ENCODE measurements at regions not wholly inside any gene's neighbourhood (a gene's known extent, or its start where the extent isn't known, plus 50 kb on each side); places are given as distances from the start of the nearest gene placed in this dataset.
A peak's percentile ranks its signal among the peaks of the same experiment; 100 is the strongest.
"Not testable (repeated sequence)": the region's sequence is repeated elsewhere in the genome, so short reads cannot be mapped to it uniquely, and the experiment has no call there.

DNA sequence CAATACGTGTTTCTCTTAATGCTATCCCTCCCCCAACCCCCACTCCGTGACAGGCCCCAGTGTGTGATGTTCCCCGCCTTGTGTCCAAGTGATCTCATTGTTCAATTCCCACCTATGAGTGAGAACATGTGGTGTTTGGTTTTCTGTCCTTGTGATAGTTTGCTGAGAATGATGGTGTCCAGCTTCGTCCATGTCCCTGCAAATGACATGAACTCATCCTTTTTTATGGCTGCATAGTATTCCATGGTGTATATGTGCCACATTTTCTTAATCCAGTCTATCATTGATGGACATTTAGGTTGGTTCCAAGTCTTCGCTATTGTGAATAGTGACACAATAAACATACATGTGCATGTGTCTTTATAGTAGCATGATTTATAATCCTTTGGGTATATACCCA, 52.5 kb downstream of the KIAA0408 start:
- DNase-seq = not testable (repeated sequence)

DNA sequence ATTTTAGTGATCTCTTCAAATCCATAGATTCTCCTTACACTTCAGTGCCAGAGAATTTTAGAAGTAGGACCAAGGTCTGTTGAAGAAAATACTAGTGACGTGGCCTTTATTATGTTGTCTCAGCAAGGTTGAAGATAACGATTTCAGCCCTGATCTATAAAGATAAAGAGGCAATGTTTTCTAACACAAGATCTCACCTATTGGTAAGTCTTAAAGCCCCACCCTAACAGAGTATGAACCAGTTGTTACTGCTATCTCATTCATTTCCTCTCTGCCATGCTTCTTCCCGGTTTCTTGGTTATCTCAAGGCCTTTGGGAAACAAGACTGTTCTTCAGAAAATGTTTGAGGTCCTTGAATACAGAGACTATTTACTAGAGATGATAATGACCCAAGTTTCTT, 53.1 kb downstream of the KIAA0408 start:
- no peak for DNase-seq

DNA sequence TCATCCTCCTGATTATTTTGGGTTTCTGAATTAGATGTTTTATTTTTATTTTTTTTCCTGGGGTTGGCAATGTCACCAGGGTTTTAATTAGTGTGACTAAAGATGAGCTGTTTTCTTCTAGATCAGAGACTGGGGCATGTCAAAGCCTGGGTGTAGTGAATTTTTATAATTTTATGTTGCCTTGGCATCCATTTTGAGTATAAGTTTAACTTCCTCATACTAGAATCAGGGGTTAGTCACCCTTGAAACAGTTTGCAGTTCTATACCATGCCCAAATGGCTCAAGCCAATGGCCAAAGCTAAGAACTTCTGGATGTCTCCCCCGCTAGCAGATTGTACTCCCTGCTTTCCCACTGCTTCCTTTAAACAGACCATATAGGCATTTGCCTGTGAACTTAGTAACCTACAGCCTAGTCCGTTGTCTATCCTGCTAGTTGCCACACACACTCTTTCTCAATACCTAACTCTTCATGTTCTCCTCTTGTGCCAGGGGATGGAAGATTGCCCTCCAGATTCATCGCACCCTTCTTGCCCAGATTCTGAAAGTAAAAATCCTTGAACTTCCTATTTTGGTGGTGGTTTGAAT, 54.5 kb downstream of the KIAA0408 start:
- no peak for DNase-seq

DNA sequence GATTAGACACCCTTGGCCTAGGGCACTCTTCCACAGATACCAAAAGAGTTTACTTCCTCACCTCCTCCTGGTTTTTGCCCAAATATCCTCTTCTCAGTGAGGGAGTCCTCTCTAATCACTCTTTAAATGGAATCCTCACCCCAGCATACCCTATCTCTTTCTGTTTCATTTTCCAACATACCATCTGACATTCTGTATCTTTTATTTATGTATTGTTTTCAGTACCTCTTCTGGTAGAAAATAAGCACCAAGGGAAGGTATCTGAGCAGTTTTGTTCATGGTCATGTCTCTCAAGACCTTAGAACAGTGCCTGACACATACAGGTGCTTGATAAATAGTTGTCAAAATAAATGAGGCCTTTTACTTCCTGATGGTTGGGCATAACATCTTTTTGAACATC, 55.1 kb downstream of the KIAA0408 start:
- no peak for DNase-seq

DNA sequence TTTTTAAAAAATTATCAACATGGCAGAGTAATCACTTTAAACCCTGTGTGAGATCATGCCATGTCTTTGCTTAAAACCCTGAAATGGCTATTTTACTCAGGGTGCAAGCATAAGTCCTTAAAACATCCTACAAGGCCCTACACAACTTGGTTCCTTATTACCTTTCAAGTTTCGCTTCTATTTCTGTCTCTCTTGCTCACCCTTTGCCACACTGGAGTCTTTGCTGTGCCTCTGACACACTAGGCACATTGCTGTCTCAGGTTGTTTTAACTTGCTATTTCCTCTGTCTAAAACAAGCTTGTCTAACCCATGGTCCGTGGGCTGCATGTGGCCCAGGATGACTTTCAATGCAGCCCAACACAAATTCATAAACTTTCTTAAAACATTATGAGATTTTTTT, 55.6 kb downstream of the KIAA0408 start:
- DNase-seq = no peak

DNA sequence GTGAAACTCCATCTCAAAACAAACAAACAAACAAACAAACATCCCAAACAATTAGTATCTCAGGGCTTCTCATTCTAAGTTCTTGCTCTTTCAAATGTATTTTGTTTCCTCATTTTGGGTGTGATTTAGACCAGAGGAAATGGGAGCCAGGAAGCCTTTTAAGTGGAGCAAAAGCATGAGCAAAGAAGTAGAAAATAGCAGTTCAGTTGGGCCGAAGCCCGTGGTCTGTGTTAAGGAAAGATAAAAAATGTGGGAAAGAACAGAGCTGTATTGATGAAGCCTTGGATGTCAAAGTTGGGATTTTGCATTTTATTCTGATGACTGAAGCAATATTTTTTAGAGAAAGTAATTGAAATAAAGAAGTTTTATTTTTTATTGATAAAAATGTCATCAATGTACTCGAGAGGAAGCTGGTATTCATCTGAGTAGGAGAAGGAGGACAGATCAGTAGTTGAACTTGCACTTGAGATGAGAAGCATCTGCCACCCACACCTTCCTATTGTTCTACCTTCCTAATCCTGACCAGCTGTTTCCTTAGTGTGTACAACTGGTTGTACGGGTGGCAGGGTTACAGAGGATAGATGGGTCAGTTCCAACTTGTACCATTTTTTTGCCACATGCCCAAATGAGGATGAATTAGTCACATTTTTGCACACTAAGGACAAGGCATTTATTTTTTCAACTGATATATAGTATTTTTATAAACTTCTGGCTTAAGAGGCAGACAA, 56.1 kb downstream of the KIAA0408 start:
- DNase-seq = peak; percentile 22

DNA sequence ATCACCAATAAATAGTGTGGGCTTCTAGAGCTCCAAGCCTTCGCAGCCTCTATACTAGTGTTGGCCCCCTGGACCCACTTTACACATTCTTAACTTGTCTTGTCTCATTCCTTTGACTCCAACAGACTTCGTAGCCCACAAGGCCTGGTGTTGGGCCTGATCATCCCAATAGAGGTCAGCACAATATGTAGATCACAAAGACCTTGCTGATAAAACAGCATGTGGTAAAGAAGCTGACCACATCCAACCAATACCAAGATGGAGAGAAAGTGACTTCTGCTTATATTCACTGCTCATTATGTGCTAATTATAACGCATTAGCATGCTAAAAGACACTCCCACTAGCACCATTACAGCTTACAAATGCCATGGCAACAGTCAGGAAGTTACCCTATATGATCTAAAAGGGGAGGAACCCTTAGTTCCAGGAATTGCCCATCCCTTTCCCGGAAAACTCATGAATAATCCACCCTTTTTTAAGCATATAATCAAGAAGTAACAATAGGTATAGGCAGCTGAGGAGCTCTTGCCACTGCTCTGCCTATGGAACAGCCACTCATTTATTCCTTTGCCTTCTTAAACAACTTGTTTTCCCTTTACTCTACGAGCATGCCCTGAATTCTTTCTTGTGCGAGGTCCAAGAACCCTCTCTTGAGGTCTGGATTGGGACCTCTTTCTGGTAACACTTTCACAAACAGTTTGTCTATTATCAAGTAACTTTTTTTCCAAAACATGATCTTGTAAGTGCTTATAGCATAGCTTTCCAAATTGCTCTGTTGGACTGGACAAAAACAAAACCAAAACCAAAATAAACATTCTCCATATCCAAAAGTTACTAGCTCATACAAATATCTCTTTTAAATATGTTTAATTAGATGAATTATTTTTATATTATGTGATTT, 54.6 kb upstream of the ECHDC1 start:
- no peak for DNase-seq

DNA sequence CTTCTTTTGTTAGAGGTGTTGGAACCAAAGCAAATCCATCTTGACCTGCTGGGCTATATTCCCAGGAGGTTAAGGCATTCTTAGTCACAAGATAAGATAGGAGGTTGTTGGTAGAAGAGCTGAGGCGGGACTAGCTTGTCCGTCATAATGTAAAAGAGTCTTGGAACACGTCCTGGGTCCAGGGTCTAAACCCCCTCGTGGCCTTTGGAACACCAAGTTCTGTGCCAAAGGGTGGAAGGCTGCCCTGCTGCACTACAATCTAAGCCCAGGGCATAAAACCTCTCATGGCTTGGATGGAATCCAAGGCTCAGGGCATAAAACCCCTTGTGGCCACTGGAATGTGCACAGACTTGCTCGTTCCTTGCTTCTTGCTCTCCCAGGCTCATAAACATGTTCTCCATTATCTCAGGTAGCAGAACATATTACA, 53.8 kb upstream of the ECHDC1 start:
- peak; percentile 82 for DNase-seq
